ENCODE measurements at regions not wholly inside any gene's neighbourhood (a gene's known extent, or its start where the extent isn't known, plus 50 kb on each side); places are given as distances from the start of the nearest gene placed in this dataset.

DNA sequence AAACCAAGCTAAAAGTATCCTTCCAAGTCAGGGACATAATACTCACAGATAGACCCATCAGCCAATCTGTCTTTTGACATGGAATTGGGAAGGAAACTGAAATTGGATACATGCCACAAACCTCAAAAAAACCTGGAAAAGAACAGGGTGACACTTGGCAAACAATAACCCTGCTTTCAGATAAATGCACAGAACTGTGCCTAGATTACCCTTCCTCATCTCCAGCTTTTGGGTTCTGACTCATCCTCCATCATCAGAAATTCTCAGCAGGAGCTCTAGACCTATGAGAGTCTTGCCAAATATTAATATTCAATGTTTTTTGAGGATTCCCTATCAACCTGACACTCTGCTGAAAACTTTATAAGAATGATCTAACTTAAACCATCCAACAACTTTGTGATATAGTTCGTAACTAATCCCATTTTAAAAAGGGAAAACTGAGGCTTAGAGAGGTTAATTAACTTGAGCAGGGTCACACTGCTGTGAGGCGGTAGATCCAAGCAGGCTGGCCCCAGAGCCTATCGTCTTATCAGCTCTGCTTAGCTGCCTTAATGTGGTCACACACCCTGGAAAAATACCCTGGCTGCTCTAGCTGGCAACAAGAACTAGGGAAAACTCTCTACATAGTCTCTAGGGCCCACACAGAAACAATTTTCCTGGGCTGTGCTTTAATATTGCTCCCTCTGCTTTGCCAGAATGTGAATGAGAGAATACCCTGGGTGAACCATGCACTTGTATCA is 157.0 kb upstream of the TRPC7 start:
- Mint-ChIP-seq H3K36me3 (no peaks in the 10 kb centered on the region), H3K4me3 (no peak overlapping the region), H3K4me1 (peaks cover 11% of the 10 kb centered on the region), H3K27me3 (ENCODE audit: low read depth) (no peaks in the 10 kb centered on the region), H3K27ac (no peak overlapping the region), H3K9me3 (no peaks in the 10 kb centered on the region)
- no peak for DNase-seq (ENCODE audit: low spot score in 2 of 2, unreplicated experiment in 2 of 2)
- TF ChIP-seq, protein P1, sequence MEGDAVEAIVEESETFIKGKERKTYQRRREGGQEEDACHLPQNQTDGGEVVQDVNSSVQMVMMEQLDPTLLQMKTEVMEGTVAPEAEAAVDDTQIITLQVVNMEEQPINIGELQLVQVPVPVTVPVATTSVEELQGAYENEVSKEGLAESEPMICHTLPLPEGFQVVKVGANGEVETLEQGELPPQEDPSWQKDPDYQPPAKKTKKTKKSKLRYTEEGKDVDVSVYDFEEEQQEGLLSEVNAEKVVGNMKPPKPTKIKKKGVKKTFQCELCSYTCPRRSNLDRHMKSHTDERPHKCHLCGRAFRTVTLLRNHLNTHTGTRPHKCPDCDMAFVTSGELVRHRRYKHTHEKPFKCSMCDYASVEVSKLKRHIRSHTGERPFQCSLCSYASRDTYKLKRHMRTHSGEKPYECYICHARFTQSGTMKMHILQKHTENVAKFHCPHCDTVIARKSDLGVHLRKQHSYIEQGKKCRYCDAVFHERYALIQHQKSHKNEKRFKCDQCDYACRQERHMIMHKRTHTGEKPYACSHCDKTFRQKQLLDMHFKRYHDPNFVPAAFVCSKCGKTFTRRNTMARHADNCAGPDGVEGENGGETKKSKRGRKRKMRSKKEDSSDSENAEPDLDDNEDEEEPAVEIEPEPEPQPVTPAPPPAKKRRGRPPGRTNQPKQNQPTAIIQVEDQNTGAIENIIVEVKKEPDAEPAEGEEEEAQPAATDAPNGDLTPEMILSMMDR (IDR thresholded peaks at IDR 0.05; ENCODE audit: unreplicated experiment): no peak

DNA sequence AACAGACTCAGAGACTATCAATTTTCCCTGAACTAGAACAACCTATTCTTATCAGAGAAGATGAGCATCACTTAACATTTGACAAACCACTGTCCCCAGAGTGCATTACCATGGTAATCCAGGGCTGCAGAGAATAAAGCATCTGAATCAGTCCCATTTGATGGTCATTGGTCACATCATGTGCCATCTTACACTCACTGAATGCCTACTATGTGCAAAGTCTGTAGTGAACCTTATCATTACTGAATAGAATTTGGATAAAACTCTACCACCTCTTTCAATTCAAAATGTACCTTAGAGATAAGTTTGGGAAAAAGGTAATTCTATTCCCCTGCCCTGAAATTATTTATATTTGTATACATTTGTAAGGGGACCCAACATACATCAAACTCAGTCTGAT is 156.4 kb upstream of the TRPC7 start:
- TF ChIP-seq, protein P1 (IDR thresholded peaks at IDR 0.05; ENCODE audit: unreplicated experiment): no peak
- DNase-seq (ENCODE audit: low spot score in 2 of 2, unreplicated experiment in 2 of 2): no peak
- H3K4me3 Mint-ChIP-seq: no peak overlapping the region
- H3K27me3 Mint-ChIP-seq (ENCODE audit: low read depth): peaks cover 3% of the 10 kb centered on the region
- peaks cover 10% of the 10 kb centered on the region for H3K4me1 Mint-ChIP-seq
- H3K9me3 Mint-ChIP-seq: no peaks in the 10 kb centered on the region
- H3K36me3 Mint-ChIP-seq: no peaks in the 10 kb centered on the region
- H3K27ac Mint-ChIP-seq: no peak overlapping the region

DNA sequence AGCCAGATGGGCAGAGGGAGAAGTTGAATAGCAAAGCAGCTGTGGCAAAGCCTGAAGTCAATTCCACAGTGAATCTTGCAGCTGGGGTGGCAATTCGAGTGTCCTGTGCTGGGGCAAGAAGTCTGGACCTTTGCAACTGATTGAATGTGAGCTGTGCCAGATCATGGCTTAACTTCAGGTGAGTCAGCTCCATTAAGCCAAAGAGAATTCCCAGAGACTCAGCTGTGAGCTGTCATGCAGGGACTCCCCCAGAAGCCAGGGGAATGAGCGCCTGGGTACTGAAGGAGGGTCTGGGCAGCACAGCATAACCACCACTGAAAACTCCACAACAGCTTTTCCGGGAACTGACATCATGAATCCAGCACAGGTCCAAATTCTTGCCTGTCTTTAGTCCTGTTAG is 153.5 kb upstream of the TRPC7 start:
- Mint-ChIP-seq H3K4me1 (no peaks in the 10 kb centered on the region), H3K4me3 (no peak overlapping the region), H3K27me3 (ENCODE audit: low read depth) (peaks cover 6% of the 10 kb centered on the region), H3K27ac (no peak overlapping the region), H3K36me3 (no peaks in the 10 kb centered on the region), H3K9me3 (no peaks in the 10 kb centered on the region)
- TF ChIP-seq, protein P1 (IDR thresholded peaks at IDR 0.05; ENCODE audit: unreplicated experiment): no peak
- no peak for DNase-seq (ENCODE audit: low spot score in 2 of 2, unreplicated experiment in 2 of 2)

DNA sequence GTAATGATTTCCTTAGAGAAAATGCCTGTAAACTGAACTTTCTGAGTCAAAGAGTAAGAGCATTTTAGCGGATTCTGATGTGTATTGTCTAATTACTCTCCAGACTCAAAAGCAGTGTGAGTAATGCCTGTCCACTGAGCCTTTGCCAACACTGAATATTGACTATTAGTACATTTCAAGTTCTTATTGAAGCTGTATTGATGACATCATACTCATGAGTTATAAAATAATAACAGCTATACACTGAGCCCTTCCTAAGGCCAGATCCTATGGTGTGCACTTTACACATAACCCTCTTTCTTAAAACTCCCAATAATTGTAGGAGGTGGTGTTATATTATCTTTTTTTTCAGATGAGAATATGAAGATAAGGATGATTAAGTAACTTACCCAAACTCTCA is 152.8 kb upstream of the TRPC7 start:
- TF ChIP-seq, protein P1 (IDR thresholded peaks at IDR 0.05; ENCODE audit: unreplicated experiment): no peak
- no peak for DNase-seq (ENCODE audit: low spot score in 2 of 2, unreplicated experiment in 2 of 2)
- peaks cover 3% of the 10 kb centered on the region for H3K4me1 Mint-ChIP-seq
- no peak overlapping the region for H3K4me3 Mint-ChIP-seq
- no peaks in the 10 kb centered on the region for H3K9me3 Mint-ChIP-seq
- H3K36me3 Mint-ChIP-seq: no peaks in the 10 kb centered on the region
- H3K27me3 Mint-ChIP-seq (ENCODE audit: low read depth): peaks cover 6% of the 10 kb centered on the region
- no peak overlapping the region for H3K27ac Mint-ChIP-seq

DNA sequence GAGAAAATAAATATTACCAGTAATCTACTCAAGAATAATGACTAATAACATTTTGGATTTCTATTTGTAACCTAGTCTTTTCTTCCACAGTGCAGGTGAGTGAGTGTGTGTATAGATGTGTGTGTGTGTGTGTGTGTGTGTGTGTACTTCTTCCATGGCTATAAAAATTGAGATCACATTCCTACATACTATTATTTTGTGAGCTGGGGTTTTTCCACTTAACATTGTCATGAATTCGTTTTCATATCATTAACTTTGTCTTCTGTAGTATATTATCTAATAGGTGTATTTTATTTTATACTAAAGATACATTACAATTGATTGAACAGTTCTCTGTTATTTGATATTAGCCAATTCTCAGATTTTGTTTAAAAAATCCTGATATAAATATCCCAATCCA is 152.4 kb upstream of the TRPC7 start:
- Mint-ChIP-seq H3K4me1 (peaks cover 3% of the 10 kb centered on the region), H3K36me3 (no peaks in the 10 kb centered on the region), H3K27ac (no peak overlapping the region), H3K27me3 (ENCODE audit: low read depth) (peaks cover 6% of the 10 kb centered on the region), H3K4me3 (no peak overlapping the region), H3K9me3 (no peaks in the 10 kb centered on the region)
- TF ChIP-seq, protein P1 (IDR thresholded peaks at IDR 0.05; ENCODE audit: unreplicated experiment): no peak
- no peak for DNase-seq (ENCODE audit: low spot score in 2 of 2, unreplicated experiment in 2 of 2)
